GM18868 (cell line): ENCODE measurements at regions not wholly inside any gene's neighbourhood (a gene's known extent, or its start where the extent isn't known, plus 50 kb on each side); places are given as distances from the start of the nearest gene placed in this dataset.
"Not testable (repeated sequence)": the region's sequence is repeated elsewhere in the genome, so short reads cannot be mapped to it uniquely, and the experiment has no call there.

Source experiments
- ATAC-seq: cut with Tn5 transposase; IDR thresholded peaks from one replicate; pipeline ENCODE4 v1.9.1; 2021; ENCODE audit warnings: mild to moderate bottlenecking, moderate library complexity; ENCODE audit not compliant: unreplicated experiment

GRCh38 chr6:102742028-102742427, 1348.5 kb downstream of the GRIK2 start:
- ATAC-seq, result no peak

GRCh38 chr6:102736941-102737368, 1343.4 kb downstream of the GRIK2 start:
- ATAC-seq, result no peak

- no peak for ATAC-seq
These were observed 1339.4 kb downstream of the GRIK2 start for GRCh38 chr6:102732898-102733297.

DNA sequence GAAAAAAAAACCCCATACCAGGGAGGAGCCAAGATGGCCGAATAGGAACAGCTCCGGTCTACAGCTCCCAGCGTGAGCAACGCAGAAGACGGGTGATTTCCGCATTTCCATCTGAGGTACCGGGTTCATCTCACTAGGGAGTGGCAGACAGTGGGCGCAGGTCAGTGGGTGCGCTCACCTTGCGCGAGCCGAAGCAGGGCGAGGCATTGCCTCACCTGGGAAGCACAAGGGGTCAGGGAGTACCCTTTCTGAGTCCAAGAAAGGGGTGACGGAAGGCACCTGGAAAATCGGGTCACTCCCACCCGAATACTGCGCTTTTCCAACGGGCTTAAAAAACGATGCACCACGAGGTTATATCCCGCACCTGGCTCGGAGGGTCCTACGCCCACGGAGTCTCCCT, 1328.6 kb downstream of the GRIK2 start:
- not testable (repeated sequence) for ATAC-seq

- no peak for ATAC-seq
These were observed 1324.4 kb downstream of the GRIK2 start for GRCh38 chr6:102717737-102718456.

- no peak for ATAC-seq
These were observed 1323.7 kb downstream of the GRIK2 start for GRCh38 chr6:102717252-102717651.

DNA sequence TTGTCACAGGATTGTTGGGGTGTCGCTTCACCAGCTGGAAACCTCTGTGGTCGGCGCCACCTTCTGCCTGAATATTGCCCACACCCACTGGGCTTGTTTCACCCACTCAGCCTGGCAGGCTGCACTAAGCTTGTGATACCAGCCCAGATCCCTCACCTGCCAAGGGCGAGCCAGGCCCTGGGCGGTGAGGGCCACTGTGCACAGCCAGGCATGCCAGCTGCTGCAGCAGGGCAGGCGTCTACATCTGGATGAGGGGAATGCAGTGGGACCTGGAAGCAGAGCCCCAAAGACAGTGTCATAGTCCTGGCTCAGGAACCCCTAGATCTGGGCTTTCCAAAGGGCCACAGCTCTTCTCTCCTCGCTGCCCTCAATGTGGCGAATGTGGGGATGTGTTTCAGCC, 1307.5 kb downstream of the GRIK2 start:
- no peak for ATAC-seq

DNA sequence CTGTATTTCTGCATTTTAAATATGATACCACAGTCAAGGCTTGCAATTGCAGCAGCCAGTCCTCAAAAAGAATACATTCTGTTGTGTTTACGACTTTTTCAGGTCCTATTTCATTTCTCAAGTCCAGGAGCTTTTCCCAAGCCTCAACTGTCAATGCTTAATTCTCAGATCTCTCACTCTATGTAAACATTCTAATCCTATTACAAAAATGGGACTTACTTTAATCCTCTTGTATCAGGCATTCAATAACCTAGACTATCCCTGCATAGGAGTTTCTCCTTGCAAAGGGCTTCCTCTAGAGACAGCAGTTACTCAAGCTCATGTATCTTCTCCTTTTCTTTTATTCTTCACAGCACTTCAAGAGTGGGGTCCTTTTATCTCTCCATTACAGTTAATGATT, 1293.0 kb downstream of the GRIK2 start:
- no peak for ATAC-seq

DNA sequence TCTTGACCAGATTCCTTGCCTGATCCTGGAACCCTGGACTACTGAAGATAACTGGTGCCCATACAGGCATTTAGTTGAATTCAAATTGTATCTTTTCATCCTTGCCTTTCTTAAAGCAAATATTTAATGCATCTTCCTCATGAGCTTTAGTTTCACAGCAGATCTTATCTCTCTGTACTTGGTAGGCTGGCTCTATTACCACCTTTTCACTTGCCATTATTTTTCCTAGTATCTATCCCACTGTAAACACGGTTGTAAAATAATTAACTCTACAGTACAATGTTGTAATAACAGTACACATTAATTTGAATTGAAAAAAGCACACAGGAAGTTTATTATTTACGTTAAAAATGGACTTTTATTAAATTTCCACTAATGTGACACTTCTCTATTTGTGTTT, 1286.9 kb downstream of the GRIK2 start:
- no peak for ATAC-seq

DNA sequence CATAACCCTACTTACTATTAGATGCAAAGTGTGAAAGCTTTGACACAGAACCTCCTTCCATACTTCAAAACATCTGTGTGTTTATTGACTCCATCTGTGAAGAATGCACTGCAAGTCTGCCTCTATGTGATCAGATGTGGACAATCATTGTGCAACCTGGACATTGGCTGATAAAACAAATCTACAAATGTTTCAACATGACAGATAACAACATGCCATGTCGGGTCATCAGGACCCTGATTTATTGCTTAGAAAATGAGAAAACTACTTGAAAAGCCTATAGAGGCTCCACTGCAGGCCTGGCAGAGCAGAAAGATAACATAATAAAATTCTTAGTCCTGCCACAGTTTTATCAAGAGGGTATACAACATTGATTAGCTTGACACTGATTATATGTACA, 1286.4 kb downstream of the GRIK2 start:
- no peak for ATAC-seq

DNA sequence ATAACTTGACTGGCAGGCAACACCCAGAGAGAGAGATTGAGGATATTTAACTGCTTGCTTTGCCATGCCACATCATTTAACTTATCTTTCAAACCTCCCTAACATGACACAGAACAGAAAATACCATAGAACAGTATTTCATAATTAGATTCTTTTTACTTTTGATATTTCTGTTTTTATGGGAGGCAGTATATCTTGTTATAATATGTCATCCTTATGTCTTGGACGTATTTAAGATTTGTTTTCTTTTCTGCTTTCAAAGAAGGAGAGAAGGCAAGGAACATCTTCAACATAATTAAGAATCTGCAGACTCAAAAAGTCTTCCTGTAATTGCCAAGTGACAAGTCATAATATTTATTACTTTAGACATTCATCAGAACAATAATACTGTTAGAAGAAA, 1283.7 kb downstream of the GRIK2 start:
- ATAC-seq, result no peak

GRCh38 chr6:102670735-102671134, 1277.2 kb downstream of the GRIK2 start:
- no peak for ATAC-seq

- no peak for ATAC-seq
These were observed 1269.3 kb downstream of the GRIK2 start for GRCh38 chr6:102662851-102663250.

DNA sequence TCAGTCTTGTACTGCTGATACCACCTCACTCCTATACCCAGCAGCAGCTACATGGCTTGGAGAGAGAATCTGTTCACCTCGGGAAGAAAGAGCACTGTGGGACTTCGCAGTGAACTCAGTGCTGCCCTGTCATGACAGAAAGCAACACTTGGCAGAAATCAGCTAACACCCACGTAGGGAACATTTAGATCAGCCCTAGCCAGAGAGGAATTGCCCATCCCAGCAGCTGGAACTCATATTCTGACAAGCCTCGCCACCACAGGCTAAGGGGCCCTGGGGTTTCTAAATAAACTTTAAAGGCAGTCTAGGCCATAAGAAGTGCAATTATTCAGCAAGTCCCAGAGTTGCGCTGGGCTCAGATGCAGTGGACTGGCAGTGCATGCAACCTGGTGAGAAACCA, 1266.8 kb downstream of the GRIK2 start:
- no peak for ATAC-seq

DNA sequence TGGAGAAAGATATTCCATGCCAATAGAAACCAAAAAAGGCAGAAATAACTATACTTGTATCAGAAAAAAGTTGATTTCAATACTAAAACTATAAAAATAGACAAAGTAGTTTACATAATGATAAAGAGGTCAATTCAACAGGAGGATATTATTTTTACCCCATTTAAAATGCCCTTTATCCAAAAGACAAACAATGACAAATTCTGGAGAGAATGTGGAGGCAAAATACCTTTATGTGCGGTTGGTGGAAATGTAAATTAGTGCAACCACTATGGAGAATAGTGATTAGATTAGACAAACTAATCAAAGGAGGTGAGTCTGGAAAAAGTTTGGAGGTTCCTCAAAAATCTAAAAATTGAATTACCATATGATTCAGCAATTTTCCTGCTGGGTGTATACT, 1262.3 kb downstream of the GRIK2 start:
- ATAC-seq, result no peak

- ATAC-seq, result no peak
These were observed 1247.9 kb downstream of the GRIK2 start for GRCh38 chr6:102641426-102641825.

GRCh38 chr6:102631921-102632320, 1238.4 kb downstream of the GRIK2 start:
- no peak for ATAC-seq

GRCh38 chr6:102623201-102623600, 1229.7 kb downstream of the GRIK2 start:
- no peak for ATAC-seq

DNA sequence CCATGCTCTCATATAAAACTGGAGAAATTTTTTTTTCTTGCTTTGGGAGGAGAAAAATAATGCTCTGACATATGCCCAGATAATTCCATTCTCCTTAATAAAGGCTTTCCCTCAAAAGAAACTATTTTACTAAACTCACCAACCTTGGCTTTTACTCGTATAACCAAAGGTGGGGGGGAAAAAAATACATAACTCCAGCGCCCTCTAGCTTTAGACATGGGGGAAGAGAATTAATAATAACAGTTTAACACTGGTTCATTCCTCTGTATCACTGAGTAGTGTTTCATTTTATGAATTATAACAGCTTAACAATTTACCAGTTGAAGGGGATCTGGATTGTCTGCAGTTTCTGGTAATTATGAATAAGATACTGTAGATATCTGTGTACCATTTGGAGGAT, 1226.1 kb downstream of the GRIK2 start:
- peak; percentile 79 for ATAC-seq

DNA sequence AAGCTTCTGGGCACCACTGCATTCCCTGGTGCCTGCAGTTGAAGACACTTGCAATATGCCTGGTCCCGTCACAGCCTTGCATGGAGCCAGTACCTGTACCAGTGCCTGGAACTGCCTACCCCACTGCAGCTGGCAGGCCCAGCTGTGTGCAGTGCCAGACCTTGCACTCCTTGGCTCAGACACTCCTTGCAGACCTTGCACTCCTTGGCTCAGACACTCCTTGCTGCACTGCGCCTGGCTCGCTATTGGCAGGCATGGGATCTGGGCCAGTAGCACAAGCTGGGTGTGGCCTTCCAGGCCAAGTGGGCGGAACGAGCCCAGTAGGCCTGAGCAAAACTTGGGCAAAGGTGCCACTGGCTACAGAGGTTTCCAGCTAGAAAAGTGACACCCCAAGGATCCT, 1189.1 kb downstream of the GRIK2 start:
- no peak for ATAC-seq

- ATAC-seq, result no peak
These were observed 1188.0 kb downstream of the GRIK2 start for GRCh38 chr6:102581378-102582124.

GRCh38 chr6:102571236-102571908, 1177.9 kb downstream of the GRIK2 start:
- ATAC-seq, result no peak
